Gastroesophageal sphincter (tissue), 3 donors: ENCODE measurements at regions not wholly inside any gene's neighbourhood (a gene's known extent, or its start where the extent isn't known, plus 50 kb on each side); places are given as distances from the start of the nearest gene placed in this dataset.

ENCODE experiments used
- POLR2A ChIP-seq, 2 donors: fragments of 450-650 bp; IDR thresholded peaks; one replicate each; pipeline ENCODE4 v1.6.1; 2017; ENCODE audit warnings: antibody characterized with exemption in 2 of 2, mild to moderate bottlenecking in 2 of 2, moderate library complexity in 1 of 2
- TF ChIP-seq, protein P1 (sequence below), 4 experiments: fragments of 200-600 bp in 2 of 4; fragments of 450-650 bp in 2 of 4; sonication (generic) in 1 of 4; IDR thresholded peaks; one replicate each; pipeline ENCODE4 v1.5.1; 2017 to 2019; ENCODE audit warnings: antibody characterized with exemption in 4 of 4, mild to moderate bottlenecking in 2 of 4, moderate library complexity in 2 of 4

DNA sequence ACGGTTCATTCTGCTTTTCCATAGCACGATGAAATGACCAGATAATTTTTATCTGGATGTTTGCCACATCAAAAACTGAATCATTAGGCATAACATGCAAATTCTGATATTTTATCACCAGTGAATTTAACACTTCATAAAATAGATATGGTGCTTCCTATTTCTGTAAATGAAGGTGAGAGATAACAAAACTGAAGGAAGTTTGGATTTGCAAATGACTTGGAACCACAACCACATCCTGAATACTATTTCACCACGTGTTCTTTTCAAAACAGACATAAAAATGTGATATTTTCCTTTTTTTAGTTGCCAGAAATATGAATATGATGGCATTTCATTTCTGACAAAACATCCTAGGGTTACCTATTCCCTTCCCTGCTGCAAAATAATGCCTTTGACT is 146.1 kb downstream of the EDN1 start:
- no peak for TF ChIP-seq POLR2A (IDR thresholded peaks at IDR 0.05)
- TF ChIP-seq, protein P1, sequence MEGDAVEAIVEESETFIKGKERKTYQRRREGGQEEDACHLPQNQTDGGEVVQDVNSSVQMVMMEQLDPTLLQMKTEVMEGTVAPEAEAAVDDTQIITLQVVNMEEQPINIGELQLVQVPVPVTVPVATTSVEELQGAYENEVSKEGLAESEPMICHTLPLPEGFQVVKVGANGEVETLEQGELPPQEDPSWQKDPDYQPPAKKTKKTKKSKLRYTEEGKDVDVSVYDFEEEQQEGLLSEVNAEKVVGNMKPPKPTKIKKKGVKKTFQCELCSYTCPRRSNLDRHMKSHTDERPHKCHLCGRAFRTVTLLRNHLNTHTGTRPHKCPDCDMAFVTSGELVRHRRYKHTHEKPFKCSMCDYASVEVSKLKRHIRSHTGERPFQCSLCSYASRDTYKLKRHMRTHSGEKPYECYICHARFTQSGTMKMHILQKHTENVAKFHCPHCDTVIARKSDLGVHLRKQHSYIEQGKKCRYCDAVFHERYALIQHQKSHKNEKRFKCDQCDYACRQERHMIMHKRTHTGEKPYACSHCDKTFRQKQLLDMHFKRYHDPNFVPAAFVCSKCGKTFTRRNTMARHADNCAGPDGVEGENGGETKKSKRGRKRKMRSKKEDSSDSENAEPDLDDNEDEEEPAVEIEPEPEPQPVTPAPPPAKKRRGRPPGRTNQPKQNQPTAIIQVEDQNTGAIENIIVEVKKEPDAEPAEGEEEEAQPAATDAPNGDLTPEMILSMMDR (IDR thresholded peaks at IDR 0.05): no peak
